Neuronal stem cell (in vitro differentiated cells): ENCODE measurements at regions not wholly inside any gene's neighbourhood (a gene's known extent, or its start where the extent isn't known, plus 50 kb on each side); places are given as distances from the start of the nearest gene placed in this dataset.

Experiments
- DNase-seq: peaks from one replicate; pipeline ENCODE4 v3.0.0-alpha.2; 2013; ENCODE audit warnings: low spot score
- H2AFZ ChIP-seq: one replicate; pipeline ENCODE4 v1.6.1; 2013; ENCODE audit warnings: mild to moderate bottlenecking, low read length, inconsistent platforms
- H2AK5ac ChIP-seq: 2 replicates; pipeline ENCODE4 v1.6.1; 2013; ENCODE audit warnings: low read depth, mild to moderate bottlenecking, inconsistent platforms, low read length, moderate library complexity, mixed read lengths
- H2BK120ac ChIP-seq: 2 replicates; pipeline ENCODE4 v1.6.1; 2013; ENCODE audit warnings: low read depth, mild to moderate bottlenecking, inconsistent platforms, low read length, moderate library complexity, mixed read lengths
- H2BK12ac ChIP-seq: one replicate; pipeline ENCODE4 v1.6.1; 2013; ENCODE audit warnings: low read length, inconsistent platforms
- H2BK15ac ChIP-seq: 2 replicates; pipeline ENCODE4 v1.6.1; 2013; ENCODE audit warnings: mild to moderate bottlenecking, low read length, inconsistent platforms, mixed read lengths
- H2BK5ac ChIP-seq: one replicate; pipeline ENCODE4 v1.6.1; 2013; ENCODE audit warnings: inconsistent platforms, mild to moderate bottlenecking, low read length, moderate library complexity
- H3K14ac ChIP-seq: one replicate; pipeline ENCODE4 v1.6.1; 2013; ENCODE audit warnings: low read length, inconsistent platforms
- H3K18ac ChIP-seq: 2 replicates; pipeline ENCODE4 v1.6.1; 2013; ENCODE audit warnings: low read length, inconsistent platforms
- H3K23ac ChIP-seq: 2 replicates; pipeline ENCODE4 v1.6.1; 2013; ENCODE audit warnings: low read depth, mild to moderate bottlenecking, mixed read lengths, low read length, inconsistent platforms; ENCODE audit not compliant: poor library complexity
- H3K27ac ChIP-seq: replicated peaks from 3 replicates; pipeline ENCODE4 v1.5.1; 2013; ENCODE audit warnings: low read length, inconsistent platforms
- H3K27me3 ChIP-seq, 3 experiments: 2 replicates each; pipeline ENCODE4 v1.6.1; 2013; ENCODE audit warnings: low read length in 3 of 3, mild to moderate bottlenecking in 2 of 3, inconsistent platforms in 1 of 3, low read depth in 1 of 3, mixed read lengths in 1 of 3, moderate library complexity in 1 of 3; ENCODE audit not compliant: control insufficient read depth in 3 of 3, insufficient read depth in 3 of 3
- H3K36me3 ChIP-seq, 2 donors: replicated peaks in 1 of 2; 2 replicates each; pipeline ENCODE4 v1.6.1; 2013; ENCODE audit warnings: low read length in 2 of 2; ENCODE audit not compliant: control insufficient read depth in 2 of 2, insufficient read depth in 2 of 2
- H3K4ac ChIP-seq: 2 replicates; pipeline ENCODE4 v1.6.1; 2013; ENCODE audit warnings: inconsistent platforms, mild to moderate bottlenecking, low read length, moderate library complexity
- H3K4me1 ChIP-seq, 2 donors: 1 replicate in 1 of 2; 2 replicates in 1 of 2; pipeline ENCODE4 v1.6.1; 2013; ENCODE audit warnings: low read length in 2 of 2, low read depth in 1 of 2; ENCODE audit not compliant: control insufficient read depth in 2 of 2, insufficient read depth in 1 of 2
- H3K4me2 ChIP-seq: one replicate; pipeline ENCODE4 v1.6.1; 2013; ENCODE audit warnings: mild to moderate bottlenecking, low read length, inconsistent platforms; ENCODE audit not compliant: insufficient read depth, poor library complexity, severe bottlenecking
- H3K4me3 ChIP-seq, 2 donors: 2 replicates each; pipeline ENCODE4 v1.5.1; 2013; ENCODE audit warnings: low read length in 2 of 2, mild to moderate bottlenecking in 2 of 2, inconsistent platforms in 1 of 2, moderate library complexity in 1 of 2
- H3K79me1 ChIP-seq: one replicate; pipeline ENCODE4 v1.6.1; 2013; ENCODE audit warnings: low read depth, mild to moderate bottlenecking, inconsistent platforms, low read length, moderate library complexity
- H3K9ac ChIP-seq: one replicate; pipeline ENCODE4 v1.6.1; 2013; ENCODE audit warnings: mild to moderate bottlenecking, low read depth, low read length, inconsistent platforms; ENCODE audit not compliant: poor library complexity
- H3K9me3 ChIP-seq, 2 donors: replicated peaks in 1 of 2; 2 replicates each; pipeline versions ENCODE3 to v1.6.1; 2013; ENCODE audit warnings: low read length in 2 of 2, mild to moderate bottlenecking in 2 of 2, inconsistent platforms in 1 of 2, low read depth in 1 of 2, mixed read lengths in 1 of 2, moderate library complexity in 1 of 2; ENCODE audit not compliant: control insufficient read depth in 2 of 2, insufficient read depth in 1 of 2
- H4K8ac ChIP-seq: one replicate; pipeline ENCODE4 v1.6.1; 2013; ENCODE audit warnings: low read depth, mild to moderate bottlenecking, inconsistent platforms, low read length, moderate library complexity
- H4K91ac ChIP-seq: one replicate; pipeline ENCODE4 v1.6.1; 2013; ENCODE audit warnings: low read length, low read depth, mild to moderate bottlenecking, inconsistent platforms; ENCODE audit not compliant: poor library complexity
- WGBS, 2 donors: extraction: QIAGEN DNeasy Blood & Tissue Kit; methylation state at CpG; one replicate each; pipeline ENCODE4 v1.1.7; 2013; ENCODE audit warnings: missing lambda C conversion rate in 2 of 2, mixed read lengths in 1 of 2; ENCODE audit not compliant: insufficient read length in 2 of 2, insufficient replicate concordance in 1 of 2; ENCODE audit errors: extremely low coverage in 2 of 2; 5-methylcytosine and 5-hydroxymethylcytosine counted together

DNA sequence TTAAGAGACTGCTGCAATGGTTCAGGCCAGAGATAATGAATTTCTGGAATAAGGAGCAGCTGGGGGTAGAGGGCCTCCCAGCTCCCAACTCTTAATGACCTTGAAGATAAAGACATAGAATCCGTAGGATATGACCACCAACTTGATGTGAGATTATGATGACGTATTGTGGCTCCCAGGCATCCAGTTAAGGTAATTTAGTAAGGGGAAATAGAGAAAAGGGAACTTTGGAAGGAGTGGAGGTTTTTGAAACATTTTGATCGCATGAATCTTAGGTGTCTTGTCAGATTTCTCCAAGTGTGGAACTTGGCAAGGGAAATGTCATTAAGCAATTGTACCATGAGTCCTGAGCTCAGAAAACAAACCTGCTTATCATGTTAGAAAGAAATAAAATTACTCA lies 277.3 kb upstream of the TANK start:
- no CpG with 5 or more reads among the region's 3 CpGs for WGBS, 2 donors
- Histone ChIP-seq H3K27me3 (no peaks in the 10 kb centered on the region), H3K9ac (no peak overlapping the region), H3K36me3 (no peaks in the 10 kb centered on the region), H3K9me3 (no peaks in the 10 kb centered on the region), H2BK12ac (no peak overlapping the region), H2AK5ac (no peak overlapping the region), H3K14ac (no peak overlapping the region), H3K4me3 (no peak overlapping the region), H3K4ac (no peak overlapping the region), H2BK5ac (no peak overlapping the region), H3K4me1 (peaks cover 3 to 4% of the 10 kb centered on the region in 2 donors), H3K27ac (no peak overlapping the region), H3K23ac (no peak overlapping the region), H4K8ac (no peak overlapping the region), H2AFZ (no peak overlapping the region), H2BK120ac (no peak overlapping the region), H3K18ac (no peak overlapping the region), H2BK15ac (no peak overlapping the region), H4K91ac (no peak overlapping the region), H3K79me1 (no peaks in the 10 kb centered on the region), H3K4me2 (no peak overlapping the region)
- DNase-seq = no peak

DNA sequence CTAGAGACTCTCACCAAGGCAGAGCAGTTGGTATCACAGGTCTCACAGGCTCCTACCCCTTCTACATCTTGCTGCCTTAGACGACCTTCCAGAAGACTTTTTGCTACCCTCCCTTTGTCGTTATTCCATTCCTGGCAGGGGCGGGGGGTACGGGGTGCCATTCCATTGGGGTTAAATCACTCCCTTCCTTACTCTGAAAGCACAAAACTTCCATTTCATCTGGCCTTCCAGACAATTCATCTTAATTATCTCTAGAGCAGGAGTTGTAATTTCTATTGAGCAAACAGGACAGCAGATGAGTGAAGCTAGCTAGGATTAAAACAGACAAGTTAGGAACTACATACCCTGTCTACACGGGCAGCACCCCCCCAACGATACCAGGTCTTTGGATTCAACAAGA lies 276.2 kb upstream of the TANK start:
- WGBS, 2 donors = no CpG with 5 or more reads among the region's 6 CpGs
- no peaks in the 10 kb centered on the region for H3K36me3 ChIP-seq
- H3K4me1 ChIP-seq = no peaks in the 10 kb centered on the region
- H3K79me1 ChIP-seq = no peaks in the 10 kb centered on the region
- no peak overlapping the region for H3K23ac ChIP-seq
- no peak overlapping the region for H4K91ac ChIP-seq
- no peak overlapping the region for H2AFZ ChIP-seq
- no peak overlapping the region for H2BK120ac ChIP-seq
- H4K8ac ChIP-seq = no peak overlapping the region
- H3K4me3 ChIP-seq = no peak overlapping the region
- no peak overlapping the region for H2BK12ac ChIP-seq
- H3K9ac ChIP-seq = no peak overlapping the region
- H3K27ac ChIP-seq = no peak overlapping the region
- H3K18ac ChIP-seq = no peak overlapping the region
- no peak for DNase-seq
- H3K4ac ChIP-seq = no peak overlapping the region
- H2BK15ac ChIP-seq = no peak overlapping the region
- no peaks in the 10 kb centered on the region for H3K27me3 ChIP-seq
- no peak overlapping the region for H3K14ac ChIP-seq
- H3K4me2 ChIP-seq = no peak overlapping the region
- no peaks in the 10 kb centered on the region for H3K9me3 ChIP-seq
- H2BK5ac ChIP-seq = no peak overlapping the region
- H2AK5ac ChIP-seq = no peak overlapping the region

DNA sequence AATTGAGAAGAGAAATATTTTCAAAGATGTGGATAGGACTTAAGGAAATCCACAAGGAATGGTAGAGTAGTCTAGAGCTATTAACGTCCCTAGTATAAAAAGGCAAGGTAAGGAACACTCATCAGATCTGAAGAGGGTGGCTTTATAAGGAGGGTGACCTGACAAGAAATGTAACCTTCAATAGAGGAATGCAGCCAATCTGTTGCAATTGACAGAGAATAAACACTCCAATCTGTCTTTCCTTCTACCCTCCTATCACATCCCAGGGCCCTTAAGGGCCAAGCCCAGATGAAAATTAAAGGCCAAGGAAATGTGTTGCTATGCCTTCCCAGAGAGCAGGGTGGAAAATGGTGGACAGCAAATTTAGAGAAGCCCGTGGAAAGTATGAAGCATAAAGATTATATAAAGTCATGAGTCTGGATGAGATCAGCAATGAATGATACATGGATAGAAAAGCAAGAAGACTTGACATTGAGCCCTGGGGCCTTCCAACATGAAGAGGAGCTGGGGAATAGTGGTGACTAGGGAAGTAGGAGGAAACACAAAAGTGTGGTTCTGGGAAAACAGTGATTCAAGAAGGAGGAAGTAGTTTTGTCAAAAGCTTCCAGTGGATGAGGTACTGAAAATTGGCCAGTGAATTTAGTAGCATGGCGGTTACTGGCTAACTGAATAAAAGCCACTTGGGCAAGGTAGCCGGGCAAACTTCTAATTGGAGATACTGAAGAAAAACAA lies 270.6 kb upstream of the TANK start:
- H4K91ac ChIP-seq = no peak overlapping the region
- H2BK5ac ChIP-seq = no peak overlapping the region
- H2BK120ac ChIP-seq = no peak overlapping the region
- no peaks in the 10 kb centered on the region for H3K36me3 ChIP-seq
- DNase-seq = no peak
- H2AK5ac ChIP-seq = no peak overlapping the region
- no peaks in the 10 kb centered on the region for H3K79me1 ChIP-seq
- no peak overlapping the region for H3K27ac ChIP-seq
- H3K9me3 ChIP-seq = no peaks in the 10 kb centered on the region
- H3K4me1 ChIP-seq = no peaks in the 10 kb centered on the region
- no peak overlapping the region for H4K8ac ChIP-seq
- H2AFZ ChIP-seq = no peak overlapping the region
- H3K27me3 ChIP-seq = no peaks in the 10 kb centered on the region
- H3K4me3 ChIP-seq = no peak overlapping the region
- no peak overlapping the region for H3K14ac ChIP-seq
- H3K18ac ChIP-seq = no peak overlapping the region
- H3K4me2 ChIP-seq = no peak overlapping the region
- no peak overlapping the region for H3K4ac ChIP-seq
- no peak overlapping the region for H3K23ac ChIP-seq
- no peak overlapping the region for H2BK15ac ChIP-seq
- H3K9ac ChIP-seq = no peak overlapping the region
- no CpG with 5 or more reads among the region's 4 CpGs for WGBS, 2 donors
- H2BK12ac ChIP-seq = no peak overlapping the region

DNA sequence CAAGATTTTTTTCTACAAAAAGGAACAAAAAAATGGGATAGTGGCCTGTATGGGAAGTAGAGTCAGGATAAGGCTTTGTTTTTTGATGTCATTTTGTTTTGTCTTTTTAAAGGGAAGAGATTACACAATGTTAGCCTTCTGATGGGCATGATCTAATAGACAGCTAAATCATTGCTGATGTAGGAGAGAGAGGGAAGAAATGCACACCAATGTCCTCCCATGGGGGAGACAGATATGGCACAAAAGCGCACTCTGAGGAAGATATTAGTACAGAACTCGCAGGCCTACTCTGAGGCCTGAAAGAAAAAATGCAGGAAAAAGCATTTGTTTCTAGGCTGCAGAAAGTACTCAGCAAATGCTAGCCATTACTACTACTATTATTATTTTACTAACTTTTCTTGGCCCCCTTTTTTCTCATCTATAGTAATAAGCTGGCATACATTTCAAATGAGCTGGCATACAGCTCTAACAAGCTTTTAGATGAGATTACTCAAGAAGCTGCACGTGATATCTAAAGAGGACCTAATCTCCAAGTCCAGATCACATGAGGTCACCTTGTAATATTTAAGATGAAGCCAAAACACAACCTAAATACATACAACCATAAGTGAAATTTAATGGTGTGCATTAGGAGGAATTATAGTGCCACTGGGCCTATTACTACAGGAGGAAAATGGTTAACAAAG lies 269.4 kb upstream of the TANK start:
- Histone ChIP-seq H3K79me1 (no peaks in the 10 kb centered on the region), H3K23ac (no peak overlapping the region), H3K4ac (no peak overlapping the region), H3K9ac (no peak overlapping the region), H2AK5ac (no peak overlapping the region), H3K18ac (no peak overlapping the region), H2BK5ac (no peak overlapping the region), H4K91ac (no peak overlapping the region), H3K14ac (no peak overlapping the region), H2AFZ (no peak overlapping the region), H3K36me3 (no peaks in the 10 kb centered on the region), H2BK15ac (no peak overlapping the region), H3K27me3 (no peaks in the 10 kb centered on the region), H3K4me3 (no peak overlapping the region), H4K8ac (no peak overlapping the region), H2BK120ac (no peak overlapping the region), H3K4me2 (no peak overlapping the region), H3K27ac (no peak overlapping the region), H3K4me1 (no peaks in the 10 kb centered on the region), H2BK12ac (no peak overlapping the region), H3K9me3 (peaks cover 0 to 2% of the 10 kb centered on the region in 2 donors)
- WGBS, 2 donors = no CpG with 5 or more reads among the region's 3 CpGs
- no peak for DNase-seq
